ENCODE measurements at regions not wholly inside any gene's neighbourhood (a gene's known extent, or its start where the extent isn't known, plus 50 kb on each side); places are given as distances from the start of the nearest gene placed in this dataset.
"Not testable (repeated sequence)": the region's sequence is repeated elsewhere in the genome, so short reads cannot be mapped to it uniquely, and the experiment has no call there.

GRCh38 chr1:53398576-53399365, 60.4 kb upstream of the DMRTB1 start:
- no peak for FAIRE-seq
- no peak for DNase-seq (ENCODE audit: insufficient read length, low spot score)

GRCh38 chr1:53399370-53400133, 59.6 kb upstream of the DMRTB1 start:
- not testable (repeated sequence) for FAIRE-seq; DNase-seq (ENCODE audit: insufficient read length, low spot score)

DNA sequence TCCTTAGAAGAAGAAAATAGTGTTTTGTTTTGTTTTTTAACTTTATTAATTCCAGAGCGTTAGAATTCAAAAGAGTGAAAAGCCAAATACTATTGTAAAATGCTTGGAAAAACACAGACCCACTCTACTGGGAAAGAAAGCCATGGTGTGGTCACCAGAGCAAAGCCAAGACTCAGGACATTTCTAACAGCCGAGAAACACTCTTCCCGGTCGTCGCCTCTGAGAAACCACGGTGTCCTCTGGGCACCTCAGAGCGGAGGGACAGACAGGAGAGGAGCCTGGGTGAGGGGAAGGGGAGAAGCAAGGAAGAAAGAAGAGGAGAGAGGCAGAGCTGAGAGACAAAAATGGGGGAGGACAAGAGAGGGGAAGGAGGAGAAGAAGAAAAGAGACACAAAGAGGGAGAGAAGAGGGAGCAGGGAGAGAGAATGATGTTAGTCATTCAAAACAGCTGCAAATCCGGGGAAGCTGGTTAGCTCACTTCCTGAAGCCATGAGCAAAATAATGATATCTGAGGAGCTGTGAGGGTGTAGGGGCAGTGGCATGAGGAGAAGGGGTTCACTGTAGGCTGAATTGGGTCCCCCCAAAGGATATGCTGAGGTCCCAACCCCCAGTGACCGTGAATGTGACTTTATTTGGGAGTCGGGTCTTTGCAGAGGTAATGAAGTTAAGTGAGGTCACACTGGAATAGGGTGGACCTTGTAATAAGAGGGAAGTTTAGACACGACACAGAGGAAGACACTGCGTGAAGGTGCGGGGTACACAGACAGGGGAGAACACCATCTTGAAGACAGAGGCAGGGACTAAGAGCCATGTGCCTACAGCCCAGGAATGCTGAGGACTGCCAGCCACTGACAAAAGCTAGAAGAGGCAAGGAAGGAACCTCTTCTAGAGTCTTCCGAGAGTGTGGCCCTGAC, 58.2 kb upstream of the DMRTB1 start:
- DNase-seq (ENCODE audit: insufficient read length, low spot score) (no peak), FAIRE-seq (peak; percentile 52)

GRCh38 chr1:53401813-53402745, 57.1 kb upstream of the DMRTB1 start:
- FAIRE-seq: no peak
- no peak for DNase-seq (ENCODE audit: insufficient read length, low spot score)

- FAIRE-seq (no peak), DNase-seq (ENCODE audit: insufficient read length, low spot score) (no peak)
Measured at GRCh38 chr1:53402891-53403655, 56.1 kb upstream of the DMRTB1 start.

- FAIRE-seq (no peak), DNase-seq (ENCODE audit: insufficient read length, low spot score) (no peak)
Measured at GRCh38 chr1:53405737-53406136, 53.5 kb upstream of the DMRTB1 start.

DNA sequence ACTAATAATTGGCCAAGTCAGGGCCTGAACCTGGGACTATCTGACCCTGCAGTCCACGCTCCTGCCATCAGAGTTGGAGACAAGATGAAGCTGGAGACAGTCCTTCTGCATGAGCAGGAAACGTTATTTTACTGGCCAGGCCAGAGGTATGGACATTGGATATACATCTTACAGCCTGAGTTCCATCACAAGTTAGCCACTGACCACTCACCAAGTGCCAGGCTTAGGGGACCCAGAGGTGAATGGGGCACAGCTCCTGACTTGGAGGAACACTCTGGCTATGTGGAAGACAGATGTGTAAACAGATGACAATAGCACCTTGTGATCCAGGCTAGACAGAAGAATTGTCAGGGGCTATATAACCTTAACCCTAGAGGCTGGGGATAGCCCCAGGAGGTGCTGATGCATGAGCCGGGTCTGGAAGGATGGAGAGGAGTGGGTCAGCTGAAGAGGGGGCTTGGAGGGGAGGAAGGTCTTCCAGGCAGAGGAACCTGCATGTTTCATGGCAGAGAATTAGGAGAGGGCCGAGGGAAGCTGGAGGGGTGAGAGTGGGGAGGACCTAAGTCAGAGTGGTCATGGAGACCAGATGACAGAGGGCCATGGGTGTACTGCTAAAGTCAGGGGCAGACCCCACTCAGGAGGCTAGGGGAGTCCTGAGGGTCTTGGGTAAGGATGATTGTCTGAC, 52.5 kb upstream of the DMRTB1 start:
- FAIRE-seq (no peak), DNase-seq (ENCODE audit: insufficient read length, low spot score) (no peak)

GRCh38 chr1:53408013-53408754, 51.0 kb upstream of the DMRTB1 start:
- DNase-seq (ENCODE audit: insufficient read length, low spot score): no peak
- FAIRE-seq: no peak

- FAIRE-seq: no peak
- no peak for DNase-seq (ENCODE audit: insufficient read length, low spot score)
Measured at GRCh38 chr1:53408755-53409129, 50.5 kb upstream of the DMRTB1 start.

GRCh38 chr1:53409233-53409632, 50.0 kb upstream of the DMRTB1 start:
- FAIRE-seq (no peak), DNase-seq (ENCODE audit: insufficient read length, low spot score) (no peak)

Data from HTR-8/SVneo (cell line).